ENCODE measurements at regions not wholly inside any gene's neighbourhood (a gene's known extent, or its start where the extent isn't known, plus 50 kb on each side); places are given as distances from the start of the nearest gene placed in this dataset.

DNA sequence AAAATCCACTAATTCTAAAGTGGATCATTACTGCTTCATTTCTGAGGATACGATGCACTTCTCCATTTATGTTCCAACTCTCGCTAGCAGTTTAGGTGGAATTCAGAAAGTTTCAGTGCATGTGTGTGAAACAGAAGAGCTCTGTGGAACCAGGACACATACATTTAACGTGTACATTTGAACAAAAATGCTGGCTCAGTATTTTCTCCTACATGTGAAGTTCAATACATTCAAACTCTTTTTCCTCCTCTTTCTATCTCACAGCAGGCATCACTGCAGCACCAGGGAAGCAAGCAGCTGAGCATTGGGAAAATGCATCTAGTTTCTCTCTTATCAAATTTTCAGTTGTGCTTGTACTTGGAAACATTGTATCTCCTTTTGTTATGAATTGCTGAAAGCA is 169.4 kb upstream of the CNTN1 start:
- TF ChIP-seq, protein P1, sequence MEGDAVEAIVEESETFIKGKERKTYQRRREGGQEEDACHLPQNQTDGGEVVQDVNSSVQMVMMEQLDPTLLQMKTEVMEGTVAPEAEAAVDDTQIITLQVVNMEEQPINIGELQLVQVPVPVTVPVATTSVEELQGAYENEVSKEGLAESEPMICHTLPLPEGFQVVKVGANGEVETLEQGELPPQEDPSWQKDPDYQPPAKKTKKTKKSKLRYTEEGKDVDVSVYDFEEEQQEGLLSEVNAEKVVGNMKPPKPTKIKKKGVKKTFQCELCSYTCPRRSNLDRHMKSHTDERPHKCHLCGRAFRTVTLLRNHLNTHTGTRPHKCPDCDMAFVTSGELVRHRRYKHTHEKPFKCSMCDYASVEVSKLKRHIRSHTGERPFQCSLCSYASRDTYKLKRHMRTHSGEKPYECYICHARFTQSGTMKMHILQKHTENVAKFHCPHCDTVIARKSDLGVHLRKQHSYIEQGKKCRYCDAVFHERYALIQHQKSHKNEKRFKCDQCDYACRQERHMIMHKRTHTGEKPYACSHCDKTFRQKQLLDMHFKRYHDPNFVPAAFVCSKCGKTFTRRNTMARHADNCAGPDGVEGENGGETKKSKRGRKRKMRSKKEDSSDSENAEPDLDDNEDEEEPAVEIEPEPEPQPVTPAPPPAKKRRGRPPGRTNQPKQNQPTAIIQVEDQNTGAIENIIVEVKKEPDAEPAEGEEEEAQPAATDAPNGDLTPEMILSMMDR (IDR thresholded peaks at IDR 0.05): no peak
- TF ChIP-seq POLR2A (IDR thresholded peaks at IDR 0.05): no peak

Data from body of pancreas (tissue), 4 donors.